ENCODE measurements at regions not wholly inside any gene's neighbourhood (a gene's known extent, or its start where the extent isn't known, plus 50 kb on each side); places are given as distances from the start of the nearest gene placed in this dataset.
"Not testable (repeated sequence)": the region's sequence is repeated elsewhere in the genome, so short reads cannot be mapped to it uniquely, and the experiment has no call there.

DNA sequence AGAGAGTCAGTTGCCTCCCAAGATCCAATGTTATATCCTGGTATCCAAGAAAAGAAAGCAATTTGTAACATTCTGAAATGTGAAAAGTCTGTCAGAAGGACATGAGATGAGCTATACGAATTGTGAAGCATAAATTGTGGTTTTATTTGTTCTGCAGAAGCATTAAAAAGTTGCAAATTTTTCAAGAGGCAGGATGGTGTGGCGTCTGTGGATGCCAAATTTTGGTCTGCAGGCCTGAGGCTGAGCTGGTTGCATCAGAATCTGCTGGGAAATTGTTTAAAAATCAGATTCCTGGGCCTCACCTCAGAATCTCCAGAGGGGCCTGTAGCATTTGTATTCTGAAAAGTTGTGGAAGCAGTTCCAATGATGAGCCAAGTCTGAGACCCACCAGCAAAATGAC lies 284.7 kb downstream of the NUAK1 start:
- DNase-seq: no peak

DNA sequence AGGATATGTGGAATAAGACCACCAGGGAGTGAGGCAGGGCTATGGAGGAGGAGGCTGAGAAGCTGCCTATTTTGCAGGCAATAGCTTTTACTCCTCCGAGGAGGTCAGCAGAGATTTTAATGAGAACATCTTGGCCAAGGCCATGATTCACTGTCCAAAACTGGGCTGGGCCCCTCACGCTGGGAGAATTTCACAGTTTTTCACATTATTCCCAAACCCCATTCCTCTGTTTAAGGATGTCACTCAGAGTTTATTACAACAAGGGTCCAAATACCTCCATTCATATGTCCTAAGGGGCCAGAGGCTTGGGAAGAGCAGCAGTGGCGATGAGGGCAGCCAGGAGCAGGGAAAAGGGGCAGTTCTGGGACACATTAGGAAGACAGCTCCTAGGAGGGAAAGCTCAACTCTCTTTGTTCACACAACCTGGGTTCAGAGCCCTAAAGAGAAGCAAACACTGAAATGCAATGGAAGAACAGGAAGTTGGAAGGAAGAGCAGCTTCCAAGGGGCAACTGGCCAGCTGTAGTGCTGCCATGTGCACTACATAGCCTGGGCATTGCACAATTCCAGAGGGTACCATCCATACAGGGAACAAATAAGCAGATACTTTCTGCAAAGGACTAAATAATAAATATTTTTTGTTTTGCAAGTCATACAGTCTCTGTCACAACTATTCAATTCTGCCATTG lies 283.2 kb downstream of the NUAK1 start:
- no peak for DNase-seq

DNA sequence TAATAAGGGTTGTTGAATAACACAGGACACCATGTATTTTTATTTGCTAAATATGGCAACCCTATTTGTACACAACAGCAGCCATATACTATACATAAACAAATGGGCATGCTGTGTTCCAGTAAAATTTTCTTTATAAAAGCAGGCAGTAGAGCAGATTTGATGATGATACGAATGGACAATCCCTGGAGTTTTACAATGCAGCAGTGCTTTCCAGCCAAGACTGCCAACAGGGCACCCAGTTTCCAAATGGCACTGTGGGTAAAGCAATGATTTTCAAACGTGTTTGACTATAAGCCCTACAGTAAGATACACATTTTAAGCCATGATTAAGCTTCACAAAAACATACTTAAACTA lies 282.7 kb downstream of the NUAK1 start:
- DNase-seq: no peak

DNA sequence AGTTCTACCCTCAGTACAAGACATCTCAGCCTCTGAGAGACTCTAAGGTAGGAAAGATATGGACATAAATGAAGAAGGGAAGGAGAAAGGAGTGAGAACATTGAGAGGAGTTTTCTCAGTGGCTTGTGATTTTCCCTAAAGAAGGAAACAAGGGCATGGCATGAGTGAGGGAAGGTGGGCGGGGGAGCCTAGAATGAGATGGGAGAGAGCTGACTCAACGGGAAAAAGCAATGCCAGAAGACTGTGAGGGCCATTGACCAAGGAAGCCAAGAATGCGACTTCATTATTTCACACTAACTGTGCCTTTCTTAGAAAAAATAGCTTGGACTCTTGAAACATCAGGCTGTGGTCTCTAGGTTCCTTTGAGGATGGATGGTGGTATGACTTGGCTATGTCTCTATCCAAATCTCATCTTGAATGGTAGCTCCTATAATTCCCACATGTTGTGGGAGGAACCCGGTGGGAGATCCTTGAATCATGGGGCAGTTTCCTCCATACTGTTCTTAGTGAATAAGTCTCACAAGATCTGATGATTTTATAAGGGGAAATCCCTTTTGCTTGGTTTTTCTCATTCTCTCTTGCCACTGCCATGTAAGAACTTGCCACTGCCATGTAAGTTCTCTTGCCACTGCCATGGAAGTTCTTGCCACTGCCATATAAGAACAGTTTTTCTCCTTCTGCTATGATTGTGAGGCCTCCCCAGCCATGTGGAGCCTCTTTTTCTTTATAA lies 279.6 kb downstream of the NUAK1 start:
- DNase-seq: no peak

DNA sequence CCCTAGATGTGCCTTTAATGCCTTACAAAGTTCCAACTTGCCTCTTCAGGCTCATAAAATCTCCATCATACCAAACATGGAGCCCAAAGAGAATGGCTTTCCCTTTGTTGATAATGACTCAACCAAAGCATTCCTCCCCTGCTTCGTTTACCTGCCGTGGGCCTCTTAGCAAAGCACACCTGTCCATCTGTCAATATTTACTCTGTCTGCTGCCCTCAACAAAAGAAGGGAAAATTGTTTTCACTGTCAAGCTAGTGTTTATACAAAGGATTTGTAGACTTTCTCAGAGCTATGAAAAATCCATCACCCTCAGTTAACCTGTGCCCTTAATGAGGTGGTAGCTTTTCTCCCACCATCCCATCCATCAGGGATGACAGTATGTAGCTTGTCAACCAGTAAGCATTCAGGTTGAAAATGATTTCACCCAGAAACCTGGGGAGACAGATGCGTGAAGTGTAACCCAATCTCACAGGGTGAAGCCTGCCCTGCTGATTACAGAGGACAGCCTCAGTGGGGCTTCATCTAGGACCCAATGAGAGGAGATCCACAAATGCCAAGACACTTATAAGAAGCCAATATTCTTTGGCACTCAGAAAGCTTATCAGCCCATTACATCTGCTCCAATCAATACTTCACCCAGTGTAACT lies 278.1 kb downstream of the NUAK1 start:
- peak; percentile 100 for DNase-seq

DNA sequence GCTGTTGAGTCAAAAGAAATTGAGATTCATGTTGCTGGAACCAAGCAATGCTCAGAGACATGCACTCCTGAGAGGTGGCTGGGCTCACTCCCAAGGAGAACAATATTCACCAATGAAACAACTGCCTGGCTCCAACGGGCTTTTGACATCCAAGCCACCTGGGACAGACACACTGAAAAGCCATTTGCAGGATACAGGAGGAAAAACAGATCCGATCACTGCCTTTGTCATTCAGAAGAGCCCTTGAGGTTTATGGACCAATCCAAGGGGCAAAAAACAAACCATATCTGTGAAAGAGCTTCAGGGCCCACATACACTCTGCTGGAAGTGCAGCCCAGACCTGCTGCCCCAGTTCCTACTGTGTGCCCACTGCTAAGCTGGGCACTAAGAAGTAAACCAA lies 277.5 kb downstream of the NUAK1 start:
- DNase-seq: peak; percentile 61

DNA sequence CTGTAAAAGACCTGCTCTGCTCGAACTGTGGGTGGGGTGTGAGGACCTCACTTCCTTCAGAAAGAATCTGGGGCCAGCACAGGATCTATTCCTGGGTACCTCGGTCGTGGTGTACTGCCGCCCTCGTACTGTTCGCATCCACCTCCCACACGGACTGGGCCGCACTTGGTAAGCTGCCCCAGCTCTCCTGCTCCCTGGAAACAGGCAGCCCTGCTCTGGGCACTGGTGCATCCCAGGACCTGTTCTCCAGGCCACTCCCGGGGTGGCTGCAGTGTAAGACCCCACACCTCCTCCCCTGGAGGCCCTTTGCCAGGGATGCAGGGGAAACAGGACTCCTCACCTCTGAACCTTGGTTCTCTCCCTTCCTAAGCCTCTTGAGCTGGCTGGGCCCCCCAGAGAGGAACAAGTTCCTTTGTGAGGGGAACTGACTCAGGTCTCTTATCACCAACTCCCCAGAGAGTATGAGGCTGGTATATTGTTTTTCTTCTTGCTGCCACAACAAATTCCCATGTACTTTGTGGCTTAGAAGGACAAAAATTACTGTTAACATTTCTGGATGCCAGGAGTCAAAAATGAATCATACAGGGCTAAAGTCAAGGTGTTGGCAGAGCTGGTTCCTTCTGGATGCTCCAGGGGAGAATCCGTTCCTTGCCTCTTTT lies 276.5 kb downstream of the NUAK1 start:
- no peak for DNase-seq

DNA sequence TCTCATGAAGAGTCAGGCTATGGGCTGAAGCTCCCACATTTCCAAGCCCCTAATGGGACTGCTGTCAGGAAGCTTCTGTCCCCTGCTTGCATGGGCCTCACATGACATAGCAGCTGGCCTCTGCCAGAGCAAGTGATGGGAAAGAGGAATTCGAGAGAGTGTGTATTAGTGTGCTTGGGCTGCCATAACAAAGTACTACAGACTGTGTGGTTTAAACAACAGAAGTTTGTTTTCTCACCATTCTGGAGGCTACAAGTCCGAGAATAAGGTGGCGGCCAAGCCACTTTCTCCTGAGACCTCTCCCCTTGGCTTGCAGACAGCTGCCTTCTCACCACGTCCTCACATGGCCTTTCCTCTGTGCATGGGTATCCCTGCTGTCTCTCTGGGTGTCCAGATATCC lies 274.4 kb downstream of the NUAK1 start:
- no peak for DNase-seq

DNA sequence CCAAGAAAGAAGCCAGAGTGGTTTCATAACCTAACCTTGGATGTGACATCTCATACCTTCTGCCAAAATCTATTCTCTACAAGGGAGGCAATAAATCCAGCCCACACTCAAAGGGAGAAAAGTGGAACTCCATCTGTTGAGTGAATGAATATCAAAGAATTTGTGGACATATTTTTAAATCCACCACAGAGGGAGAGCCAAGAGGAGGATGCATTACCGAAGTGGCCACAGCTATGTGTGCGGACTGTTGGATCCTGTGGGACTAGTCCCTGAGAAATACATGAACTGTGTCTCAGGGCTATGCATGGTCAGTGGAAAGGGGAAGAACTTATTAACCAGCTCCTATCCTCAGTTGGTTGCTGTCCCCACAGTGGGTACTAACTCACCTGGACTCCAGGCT lies 273.9 kb downstream of the NUAK1 start:
- DNase-seq: no peak

DNA sequence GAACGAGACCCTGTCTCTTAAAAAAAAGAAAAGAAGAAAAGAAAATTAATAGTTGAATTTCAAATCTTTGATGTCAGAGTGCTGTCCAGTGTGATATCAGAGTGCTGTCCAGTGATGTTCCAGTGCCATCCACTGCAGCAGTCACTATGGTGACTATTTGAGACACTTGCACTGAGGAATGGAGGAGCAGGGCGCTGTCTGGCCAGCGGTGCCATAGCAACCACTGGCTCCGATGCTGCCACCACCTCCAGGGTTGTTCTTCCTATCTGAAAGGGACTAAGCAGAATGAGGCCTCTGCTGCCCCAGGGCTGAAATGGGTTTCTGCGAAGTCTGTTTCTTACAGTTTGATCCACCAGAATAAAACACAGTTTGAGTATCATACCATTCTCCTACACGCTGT lies 272.9 kb downstream of the NUAK1 start:
- no peak for DNase-seq

DNA sequence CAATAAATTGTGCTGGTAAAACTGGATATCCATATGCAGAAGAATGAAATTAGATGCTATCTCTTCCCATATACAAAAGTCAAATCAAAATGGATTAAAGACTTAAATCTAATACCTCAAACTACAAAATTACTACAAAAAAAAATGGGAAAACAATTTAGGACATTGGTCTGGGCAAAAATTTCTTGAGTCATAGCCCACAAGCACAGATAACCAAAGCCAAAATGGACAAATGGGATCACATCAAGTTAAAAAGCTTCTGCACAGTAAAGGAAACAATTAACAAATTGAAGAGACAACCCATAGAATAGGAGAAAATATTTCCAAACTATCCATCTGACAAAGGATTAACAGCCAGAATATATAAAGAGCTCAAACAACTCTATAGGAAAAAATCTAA lies 264.6 kb downstream of the NUAK1 start:
- no peak for DNase-seq

DNA sequence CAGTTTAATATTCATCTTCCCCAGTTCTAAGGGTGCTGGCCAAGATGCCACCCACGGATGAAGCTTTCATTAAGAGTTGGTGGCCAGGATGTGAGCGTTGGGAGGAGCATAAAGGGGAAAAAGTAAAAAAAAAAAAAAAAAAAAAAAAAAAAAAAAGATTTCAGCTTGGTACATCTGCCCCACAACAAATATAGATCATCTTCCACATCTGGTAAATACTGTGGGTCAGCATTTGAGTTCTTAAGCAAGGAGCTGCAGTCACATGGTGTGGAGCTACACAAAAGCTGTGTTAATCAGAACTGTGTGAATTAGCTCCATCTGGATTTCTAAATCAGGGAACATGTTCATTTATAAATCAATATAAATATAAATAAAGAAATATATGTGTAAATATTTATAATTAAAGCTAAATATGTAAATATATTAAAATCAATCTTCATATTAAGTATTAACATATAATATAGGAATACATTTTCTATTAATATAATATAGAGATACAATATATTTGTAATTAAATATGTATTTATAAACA lies 262.3 kb downstream of the NUAK1 start:
- DNase-seq: no peak

DNA sequence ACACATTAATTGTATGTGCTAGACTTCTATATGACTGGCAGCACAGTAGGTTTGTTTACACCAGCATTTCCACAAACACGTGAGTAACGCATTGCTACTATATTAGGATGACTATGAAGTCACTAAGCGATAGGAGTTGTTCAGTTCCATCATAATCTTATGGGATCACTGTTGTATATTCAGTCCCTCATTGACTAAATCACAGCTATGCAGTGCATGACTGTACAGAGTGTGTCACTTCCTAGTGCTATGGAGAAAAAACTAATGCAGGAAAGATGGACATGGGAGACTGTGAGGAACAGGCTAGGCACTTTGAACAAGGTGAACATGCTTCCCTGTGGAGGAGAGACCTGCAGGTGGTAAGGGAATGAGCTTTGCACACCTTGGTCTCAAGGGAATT lies 259.8 kb downstream of the NUAK1 start:
- no peak for DNase-seq

DNA sequence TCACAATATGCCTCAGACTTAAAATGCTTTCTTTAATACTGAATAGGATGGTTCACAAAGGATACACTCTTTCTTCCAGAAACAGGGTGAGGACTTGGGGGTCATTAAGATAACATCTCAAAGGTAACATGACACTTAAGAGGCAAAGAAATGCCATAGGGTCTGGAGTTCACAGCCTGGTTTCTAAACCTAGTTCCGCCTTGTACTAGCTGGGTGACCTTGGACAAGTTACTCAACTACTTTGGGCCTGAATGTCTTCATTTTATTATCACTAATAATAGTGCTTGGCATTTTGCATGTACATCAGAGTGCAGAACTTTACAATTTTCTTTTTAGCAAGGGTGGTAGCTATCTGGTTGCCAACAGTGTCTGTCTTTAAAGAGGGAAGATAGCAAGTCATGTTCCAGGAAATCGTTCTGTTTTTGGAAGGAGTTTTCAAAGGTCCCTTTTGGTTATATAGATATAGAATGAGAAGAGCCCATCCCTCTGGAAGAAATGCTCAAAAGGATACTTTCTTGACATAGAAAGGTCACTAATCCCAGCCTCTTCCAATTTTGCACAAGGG lies 257.8 kb downstream of the NUAK1 start:
- no peak for DNase-seq

DNA sequence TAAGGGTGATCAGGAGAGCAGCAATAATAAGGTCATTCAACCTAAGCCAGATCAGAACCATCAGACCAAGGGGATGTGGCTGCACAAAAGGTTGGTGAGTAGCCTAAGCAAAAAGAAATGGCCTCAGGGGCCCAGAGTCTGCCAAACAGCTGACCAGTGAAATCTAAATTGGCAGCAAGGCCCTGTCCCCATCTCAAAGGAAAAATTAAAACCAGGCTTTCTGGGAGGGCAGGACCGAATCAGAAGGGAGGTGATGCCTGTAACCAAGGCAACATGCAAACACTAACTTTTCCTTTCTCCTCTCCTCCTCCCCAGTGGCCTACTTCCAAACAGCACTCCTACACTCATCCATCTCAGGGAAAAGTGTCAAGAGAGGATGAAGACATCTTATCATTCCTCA lies 256.4 kb downstream of the NUAK1 start:
- no peak for DNase-seq

DNA sequence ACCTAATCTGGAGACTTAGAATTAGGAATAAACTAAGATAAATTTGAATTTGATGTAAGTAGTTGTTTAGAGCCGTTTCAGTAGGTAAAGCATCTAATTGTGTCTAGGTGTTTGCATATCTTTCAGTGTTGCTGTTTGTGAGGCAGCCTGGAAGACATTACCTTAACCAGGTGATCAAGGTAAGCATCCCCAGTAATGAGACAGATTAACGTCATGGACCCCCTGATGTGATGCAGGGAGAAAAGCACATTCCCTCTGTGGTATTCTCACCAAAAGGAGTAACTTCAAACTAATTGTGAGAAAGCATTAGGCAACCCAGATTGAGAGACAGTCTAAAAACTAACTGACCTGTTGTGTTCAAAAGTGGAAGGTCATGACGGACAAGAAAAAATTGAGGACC lies 251.6 kb downstream of the NUAK1 start:
- DNase-seq: no peak

DNA sequence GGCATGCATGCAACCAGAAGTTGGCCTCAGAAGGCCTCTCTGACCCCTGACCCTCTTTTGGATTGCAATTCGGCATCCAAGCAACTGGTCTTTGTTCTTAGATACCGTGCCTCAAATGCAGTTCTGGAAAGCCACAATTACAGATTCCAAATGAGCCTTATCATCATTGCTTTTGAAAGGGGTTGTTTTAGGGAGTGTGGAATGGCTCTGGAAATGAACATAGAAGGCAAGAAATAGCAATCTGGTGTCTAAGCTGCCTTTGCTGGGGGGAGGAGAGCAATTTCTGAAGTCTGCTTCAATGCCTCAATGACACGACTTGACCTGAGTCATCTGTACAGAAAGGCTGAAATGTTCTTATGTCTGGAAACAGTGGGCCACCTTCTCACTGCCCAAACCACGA lies 250.1 kb downstream of the NUAK1 start:
- DNase-seq: no peak

DNA sequence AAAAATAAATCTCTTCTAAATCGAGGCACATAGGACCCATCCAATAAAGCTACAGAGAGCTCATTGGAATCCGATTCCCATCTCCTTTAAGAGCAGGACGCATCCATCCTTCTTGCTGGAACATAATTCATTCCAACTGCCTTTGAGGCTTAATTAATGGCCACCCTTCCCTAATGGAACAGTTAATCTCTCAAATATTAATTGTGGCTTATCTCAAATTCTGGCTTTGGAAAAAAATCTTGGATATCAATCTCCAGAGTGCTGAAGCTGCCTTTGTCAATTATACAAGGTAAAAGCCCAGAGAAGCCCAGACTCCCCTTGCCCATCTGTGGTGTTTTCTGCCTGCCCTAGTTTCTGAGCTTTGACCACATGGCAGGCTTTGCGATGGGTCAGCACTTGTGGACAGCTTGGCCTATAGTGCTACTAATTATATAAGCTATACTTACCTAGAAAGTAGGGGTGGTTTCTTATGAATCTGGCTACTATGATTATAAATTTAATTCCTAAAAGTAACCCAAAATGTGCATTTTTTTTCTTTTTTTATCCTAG lies 246.3 kb downstream of the NUAK1 start:
- no peak for DNase-seq

DNA sequence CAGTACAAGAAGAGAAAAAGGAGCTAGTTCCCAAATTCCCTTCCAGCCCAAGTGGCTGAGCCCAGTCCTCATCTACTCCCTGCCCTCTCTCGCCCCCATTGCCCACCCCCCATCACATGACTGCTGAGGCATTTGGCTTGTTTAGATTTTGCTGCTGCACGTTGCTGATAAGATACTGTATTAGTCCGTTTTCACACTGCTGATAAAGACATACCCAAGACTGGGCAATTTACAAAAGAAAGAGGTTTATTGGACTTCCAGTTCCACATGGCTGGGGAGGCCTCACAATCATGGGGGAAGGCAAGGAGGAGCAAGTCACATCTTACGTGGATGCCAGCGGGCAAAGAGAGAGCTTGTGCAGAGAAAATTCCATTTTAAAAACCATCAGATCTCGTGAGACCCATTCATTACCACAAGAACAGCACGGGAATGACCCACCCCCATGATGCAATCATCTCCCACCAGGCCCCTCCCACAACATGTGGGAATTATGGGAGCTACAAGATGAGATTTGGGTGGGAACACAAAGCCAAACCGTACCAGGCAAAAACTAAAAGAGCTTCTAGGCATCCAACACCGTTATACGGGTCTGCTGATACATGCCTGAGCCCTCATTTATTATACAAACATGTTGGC lies 243.4 kb downstream of the NUAK1 start:
- not testable (repeated sequence) for DNase-seq

DNA sequence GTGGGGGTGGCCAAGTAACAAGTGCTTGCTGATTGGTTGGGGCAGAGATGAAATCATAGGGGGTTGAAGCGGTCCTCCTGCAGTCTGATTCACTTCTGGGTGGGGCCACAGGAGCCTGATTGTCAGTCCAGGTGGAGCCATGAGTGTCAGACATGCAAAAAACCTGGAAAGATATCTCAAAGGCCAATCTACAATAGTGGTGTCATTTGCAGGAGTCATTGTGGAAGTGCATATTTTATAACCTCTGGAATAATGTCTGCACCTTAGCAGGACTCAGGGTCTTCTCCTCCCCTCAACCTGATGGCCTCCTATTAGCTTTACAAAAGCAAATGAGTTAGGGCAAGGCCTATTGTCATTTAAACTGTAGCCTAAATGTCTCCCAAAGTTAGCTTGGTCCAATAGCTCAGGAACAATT lies 241.4 kb downstream of the NUAK1 start:
- DNase-seq: no peak

DNA sequence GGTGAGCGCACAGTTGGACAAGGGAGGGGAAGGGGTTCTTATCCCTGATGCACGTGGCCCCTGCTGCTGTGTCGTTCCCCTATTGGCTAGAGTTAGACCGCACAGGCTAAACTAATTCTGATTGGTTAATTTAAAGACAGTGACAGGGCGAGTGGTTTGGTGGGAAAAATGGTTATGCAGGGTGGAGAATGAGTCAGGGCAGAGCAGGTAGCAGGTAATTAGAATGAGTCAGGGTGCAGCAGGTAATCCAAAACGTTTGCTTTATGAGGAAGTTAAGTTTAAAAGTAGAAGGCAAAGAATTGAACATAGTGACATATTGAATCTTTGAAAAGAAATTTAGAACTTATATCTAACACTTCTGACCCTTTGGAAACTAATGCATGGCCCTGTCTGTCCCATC lies 240.5 kb downstream of the NUAK1 start:
- DNase-seq: not testable (repeated sequence)

DNA sequence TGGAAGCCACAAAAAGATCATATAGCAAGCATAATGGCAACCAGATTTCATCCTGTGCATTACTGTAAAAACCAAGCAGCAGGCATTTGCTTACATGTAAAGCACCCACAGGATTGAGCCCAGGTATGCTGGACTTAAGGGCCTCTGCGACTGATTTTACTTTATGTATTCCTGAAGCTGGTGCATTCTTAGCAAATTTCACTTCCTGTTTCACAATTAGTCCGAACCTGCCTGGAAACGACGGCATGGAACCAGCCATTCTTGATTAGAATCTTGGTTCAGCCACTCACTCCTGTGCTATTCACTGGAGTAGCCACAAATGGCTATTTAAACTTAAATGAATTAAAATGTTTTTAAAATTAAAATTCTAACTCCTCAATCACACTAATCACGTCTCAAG lies 239.2 kb downstream of the NUAK1 start:
- no peak for DNase-seq

All from NCI-H748 treated with DMSO at 0.1 percent for 48 hours (cell line).